HCT116 (cell line): ENCODE measurements at regions not wholly inside any gene's neighbourhood (a gene's known extent, or its start where the extent isn't known, plus 50 kb on each side); places are given as distances from the start of the nearest gene placed in this dataset.

Experiments used
- EZH2 ChIP-seq: fragments of 200-600 bp; sonication (generic); IDR thresholded peaks from 2 replicates; pipeline ENCODE4 v1.6.1; 2017; ENCODE audit warnings: antibody characterized with exemption, mixed run types
- EZH2phosphoT487 ChIP-seq: fragments of 200-600 bp; IDR thresholded peaks from 2 replicates; pipeline ENCODE4 v1.6.1; 2018; ENCODE audit warnings: antibody characterized with exemption, borderline replicate concordance
- FOSL1 ChIP-seq: IDR thresholded peaks from 2 replicates; pipeline ENCODE4 v1.6.1; 2012; ENCODE audit warnings: low read depth
- POLR2A ChIP-seq: IDR thresholded peaks from 2 replicates; pipeline ENCODE4 v1.7.0; 2011; ENCODE audit warnings: borderline replicate concordance; ENCODE audit not compliant: insufficient read depth, insufficient read length; ENCODE audit errors: extremely low read depth
- POLR2AphosphoS5 ChIP-seq: IDR thresholded peaks from 2 replicates; pipeline ENCODE4 v1.6.1; 2011; ENCODE audit warnings: mild to moderate bottlenecking, low read depth, low read length, moderate library complexity
- REST ChIP-seq: IDR thresholded peaks from 2 replicates; pipeline ENCODE4 v1.6.1; 2012; ENCODE audit warnings: low read depth
- TCF7L2 ChIP-seq: IDR thresholded peaks from 2 replicates; pipeline ENCODE4 v1.7.0; 2011; ENCODE audit warnings: borderline replicate concordance, inconsistent platforms; ENCODE audit not compliant: insufficient read depth, insufficient read length; ENCODE audit errors: extremely low read depth
- YY1 ChIP-seq: IDR thresholded peaks from 2 replicates; pipeline ENCODE4 v1.6.1; 2011; ENCODE audit warnings: low read length, low read depth, moderate library complexity, mild to moderate bottlenecking; ENCODE audit not compliant: insufficient replicate concordance; ENCODE audit errors: extremely low read depth
- TF ChIP-seq, protein P1 (sequence below), 3 experiments: fragments of 200-600 bp in 1 of 3; sonication (generic) in 1 of 3; IDR thresholded peaks in 2 of 3; conservative IDR thresholded peaks in 1 of 3; 2 replicates each; pipeline ENCODE4 v1.5.1; 2012 to 2017; ENCODE audit warnings: low read depth in 2 of 3, low read length in 2 of 3, antibody characterized with exemption in 1 of 3, borderline replicate concordance in 1 of 3, control low read depth in 1 of 3, mild to moderate bottlenecking in 1 of 3, mixed read lengths in 1 of 3, mixed run types in 1 of 3, moderate library complexity in 1 of 3; ENCODE audit not compliant: insufficient read depth in 1 of 3

GRCh38 chr7:156116514-156117215, 304.4 kb upstream of the SHH start:
- TF ChIP-seq, protein P1, sequence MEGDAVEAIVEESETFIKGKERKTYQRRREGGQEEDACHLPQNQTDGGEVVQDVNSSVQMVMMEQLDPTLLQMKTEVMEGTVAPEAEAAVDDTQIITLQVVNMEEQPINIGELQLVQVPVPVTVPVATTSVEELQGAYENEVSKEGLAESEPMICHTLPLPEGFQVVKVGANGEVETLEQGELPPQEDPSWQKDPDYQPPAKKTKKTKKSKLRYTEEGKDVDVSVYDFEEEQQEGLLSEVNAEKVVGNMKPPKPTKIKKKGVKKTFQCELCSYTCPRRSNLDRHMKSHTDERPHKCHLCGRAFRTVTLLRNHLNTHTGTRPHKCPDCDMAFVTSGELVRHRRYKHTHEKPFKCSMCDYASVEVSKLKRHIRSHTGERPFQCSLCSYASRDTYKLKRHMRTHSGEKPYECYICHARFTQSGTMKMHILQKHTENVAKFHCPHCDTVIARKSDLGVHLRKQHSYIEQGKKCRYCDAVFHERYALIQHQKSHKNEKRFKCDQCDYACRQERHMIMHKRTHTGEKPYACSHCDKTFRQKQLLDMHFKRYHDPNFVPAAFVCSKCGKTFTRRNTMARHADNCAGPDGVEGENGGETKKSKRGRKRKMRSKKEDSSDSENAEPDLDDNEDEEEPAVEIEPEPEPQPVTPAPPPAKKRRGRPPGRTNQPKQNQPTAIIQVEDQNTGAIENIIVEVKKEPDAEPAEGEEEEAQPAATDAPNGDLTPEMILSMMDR (IDR thresholded peaks at IDR 0.05 in 2 of 3, conservative IDR thresholded peaks at IDR 0.05 in 1 of 3; ENCODE audit: borderline replicate concordance in 1 of 3, insufficient read depth in 1 of 3, low read depth in 2 of 3, low read length in 2 of 3): no peak
- TF ChIP-seq EZH2 (no peak), POLR2A (no peak), YY1 (no peak), FOSL1 (no peak), REST (no peak), POLR2AphosphoS5 (no peak), TCF7L2 (no peak), EZH2phosphoT487 (no peak)
